Thoracic aorta (tissue), 2 donors: ENCODE measurements at regions not wholly inside any gene's neighbourhood (a gene's known extent, or its start where the extent isn't known, plus 50 kb on each side); places are given as distances from the start of the nearest gene placed in this dataset.

Experiments used
- ATAC-seq: fragments of 150-250 bp; one replicate; pipeline ENCODE4 v1.8.0; 2017; ENCODE audit warnings: low read depth; ENCODE audit not compliant: insufficient number of reproducible peaks, low FRiP score
- DNase-seq: peaks from one replicate; pipeline ENCODE4 v3.0.0-alpha.2; 2020; ENCODE audit warnings: low spot score
- H3K27ac ChIP-seq, 2 donors: fragments of 200-600 bp; sonication (generic); 1 replicate in 1 of 2; 2 replicates in 1 of 2; pipeline ENCODE4 v1.5.1; 2016; ENCODE audit warnings: mild to moderate bottlenecking in 2 of 2, moderate library complexity in 2 of 2
- H3K27me3 ChIP-seq: fragments of 200-600 bp; sonication (generic); replicated peaks from 2 replicates; pipeline ENCODE4 v1.6.0; 2016; ENCODE audit warnings: mild to moderate bottlenecking; ENCODE audit not compliant: insufficient read depth
- H3K36me3 ChIP-seq: fragments of 200-600 bp; sonication (generic); one replicate; pipeline ENCODE4 v1.5.1; 2016
- H3K4me1 ChIP-seq, 2 donors: fragments of 200-600 bp; sonication (generic); 1 replicate in 1 of 2; 2 replicates in 1 of 2; pipeline versions ENCODE4 v1.5.1 to v1.6.0; 2016; ENCODE audit warnings: low read depth in 2 of 2, mild to moderate bottlenecking in 1 of 2; ENCODE audit not compliant: control insufficient read depth in 1 of 2
- H3K4me3 ChIP-seq: fragments of 200-600 bp; sonication (generic); 2 replicates; pipeline ENCODE4 v1.5.1; 2016; ENCODE audit warnings: mild to moderate bottlenecking
- H3K9me3 ChIP-seq: fragments of 200-600 bp; sonication (generic); 2 replicates; pipeline ENCODE4 v1.5.1; 2016
- CTCF ChIP-seq: fragments of 200-600 bp; sonication (generic); IDR thresholded peaks from one replicate; pipeline ENCODE4 v1.5.1; 2019; ENCODE audit warnings: antibody characterized with exemption

DNA sequence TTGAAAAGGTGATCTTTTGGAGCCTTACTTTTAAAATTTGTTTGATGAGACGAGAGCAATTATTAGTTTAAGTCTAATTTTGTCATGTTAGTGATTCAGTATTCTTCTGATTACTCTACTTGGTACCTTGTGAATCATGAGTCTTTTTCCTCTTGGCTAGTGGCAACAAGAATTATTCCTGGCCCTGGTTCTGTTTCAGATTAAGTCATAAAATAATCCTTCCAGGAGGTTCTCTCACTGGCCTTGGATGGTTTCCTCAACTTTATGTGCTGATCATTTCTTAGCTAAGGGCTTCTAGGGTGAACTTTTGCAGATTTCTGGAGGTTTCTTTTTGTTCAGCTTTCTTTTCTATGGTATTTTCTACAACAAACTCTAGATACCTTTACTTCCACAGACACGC, 741.8 kb upstream of the LUZP2 start:
- no peaks in the 10 kb centered on the region for H3K36me3 ChIP-seq
- no peak for TF ChIP-seq CTCF
- no peak overlapping the region for H3K4me3 ChIP-seq

GRCh38 chr11:23755769-23756168, 741.1 kb upstream of the LUZP2 start:
- no peak for ATAC-seq

More for the DNA sequence above, 741.8 kb upstream of the LUZP2 start:
- ATAC-seq (no peak), DNase-seq (no peak)
- Histone ChIP-seq H3K4me1 (no peaks in the 10 kb centered on the region), H3K27ac (no peak overlapping the region), H3K9me3 (no peaks in the 10 kb centered on the region), H3K27me3 (no peaks in the 10 kb centered on the region)

DNA sequence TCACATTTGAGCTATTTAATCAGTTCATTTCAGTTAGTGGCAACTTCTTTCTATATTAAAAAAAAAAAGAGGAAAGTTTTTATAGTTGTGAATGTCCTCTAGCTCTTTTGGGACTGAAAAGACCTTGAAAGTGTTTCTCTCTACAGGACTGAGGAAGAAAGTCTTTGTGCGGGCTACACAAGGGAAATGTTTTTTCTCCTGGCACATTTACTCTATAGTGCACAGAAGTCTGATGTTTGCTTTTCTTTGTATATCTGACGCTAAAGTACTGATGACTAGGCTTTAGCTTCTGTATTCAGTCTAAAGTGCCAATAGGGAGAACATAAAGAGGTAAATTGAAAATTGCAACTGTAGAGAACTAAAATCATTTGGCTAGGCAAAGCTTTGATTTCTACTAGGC, 737.4 kb upstream of the LUZP2 start:
- H3K4me1 ChIP-seq: no peaks in the 10 kb centered on the region
- no peak for TF ChIP-seq CTCF
- no peaks in the 10 kb centered on the region for H3K9me3 ChIP-seq
- ATAC-seq (no peak), DNase-seq (no peak)
- no peak overlapping the region for H3K4me3 ChIP-seq
- no peak overlapping the region for H3K27ac ChIP-seq
- H3K36me3 ChIP-seq: no peaks in the 10 kb centered on the region
- no peaks in the 10 kb centered on the region for H3K27me3 ChIP-seq

More at GRCh38 chr11:23755769-23756168, 741.1 kb upstream of the LUZP2 start:
- no peaks in the 10 kb centered on the region for H3K4me1 ChIP-seq
- no peaks in the 10 kb centered on the region for H3K9me3 ChIP-seq
- H3K4me3 ChIP-seq: no peak overlapping the region
- DNase-seq: no peak
- no peak overlapping the region for H3K27ac ChIP-seq
- H3K27me3 ChIP-seq: no peaks in the 10 kb centered on the region
- no peak for TF ChIP-seq CTCF
- no peaks in the 10 kb centered on the region for H3K36me3 ChIP-seq

DNA sequence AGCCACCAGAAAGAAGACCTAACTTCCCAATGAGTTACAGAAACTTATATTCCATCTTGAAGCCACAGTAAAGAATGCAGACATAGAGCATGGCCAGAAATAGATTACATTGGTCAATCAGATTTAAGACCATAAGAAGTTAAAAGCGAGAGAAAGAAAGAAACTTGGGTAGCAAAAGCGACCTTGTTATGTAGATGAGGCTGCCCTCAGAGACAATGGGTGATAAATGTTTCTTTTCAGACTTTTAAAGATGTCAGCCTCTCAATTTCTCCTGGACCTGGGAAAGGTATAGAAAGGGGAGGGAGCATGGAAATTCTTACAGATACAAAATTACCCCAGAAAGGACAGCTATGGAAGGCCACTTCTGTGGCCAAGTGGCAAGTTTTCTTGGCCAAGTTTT, 732.6 kb upstream of the LUZP2 start:
- Histone ChIP-seq H3K9me3 (no peaks in the 10 kb centered on the region), H3K4me3 (no peak overlapping the region), H3K36me3 (no peaks in the 10 kb centered on the region), H3K4me1 (no peaks in the 10 kb centered on the region), H3K27ac (no peak overlapping the region), H3K27me3 (no peaks in the 10 kb centered on the region)
- ATAC-seq (no peak), DNase-seq (no peak)
- no peak for TF ChIP-seq CTCF

DNA sequence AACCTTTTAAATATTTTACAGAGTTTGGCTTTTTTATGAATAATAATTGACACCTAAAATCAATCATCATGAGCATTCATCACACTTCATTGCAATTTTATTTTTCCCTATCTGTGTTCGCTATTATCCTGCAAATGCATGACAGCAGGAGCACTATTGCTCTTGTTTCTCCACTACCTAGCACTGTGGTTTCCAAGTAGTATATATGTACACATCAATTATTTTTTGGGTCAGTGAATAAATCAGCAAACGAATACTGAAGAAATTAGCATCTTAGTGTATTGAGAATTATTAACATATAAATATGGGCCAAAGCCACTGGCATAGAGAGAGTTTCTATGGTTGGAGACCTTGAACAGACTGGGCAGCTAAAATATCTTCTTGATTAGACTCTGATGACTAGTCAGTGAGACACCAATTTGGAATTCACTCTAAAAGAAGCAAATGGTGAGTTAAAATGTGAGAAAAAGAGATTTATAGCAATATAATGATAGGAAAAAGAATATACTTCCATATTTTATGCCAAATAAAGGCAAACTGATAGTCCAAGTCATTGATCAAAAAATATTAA, 731.1 kb upstream of the LUZP2 start:
- Histone ChIP-seq H3K9me3 (no peaks in the 10 kb centered on the region), H3K27ac (no peak overlapping the region), H3K27me3 (no peaks in the 10 kb centered on the region), H3K4me1 (no peaks in the 10 kb centered on the region), H3K36me3 (no peaks in the 10 kb centered on the region), H3K4me3 (no peak overlapping the region)
- TF ChIP-seq CTCF: no peak
- DNase-seq: no peak
- ATAC-seq: no peak
